ENCODE measurements at regions not wholly inside any gene's neighbourhood (a gene's known extent, or its start where the extent isn't known, plus 50 kb on each side); places are given as distances from the start of the nearest gene placed in this dataset.

- POLR2A ChIA-PET: no interaction called here
- H3K27ac Mint-ChIP-seq: no peak overlapping the region
- no peaks in the 10 kb centered on the region for H3K36me3 ChIP-seq (ENCODE audit: insufficient read depth, low read length)
- no peak overlapping the region for H3K4me3 Mint-ChIP-seq
- H3K4me1 Mint-ChIP-seq: no peaks in the 10 kb centered on the region
- no peak overlapping the region for H3K4me3 ChIP-seq (ENCODE audit: low read length)
- no peak overlapping the region for H3K27ac ChIP-seq (ENCODE audit: low read depth, low read length)
- no peaks in the 10 kb centered on the region for H3K9me3 ChIP-seq (ENCODE audit: low read length)
- H3K27me3 Mint-ChIP-seq: peaks cover 0 to 5% of the 10 kb centered on the region in 2 donors
- H3K36me3 Mint-ChIP-seq: no peaks in the 10 kb centered on the region
- no peak for DNase-seq
- H3K4me1 ChIP-seq (ENCODE audit: insufficient read depth, low read length): no peaks in the 10 kb centered on the region
- no peaks in the 10 kb centered on the region for H3K9me3 Mint-ChIP-seq
- H3K27me3 ChIP-seq (ENCODE audit: insufficient read depth, low read length, poor library complexity, severe bottlenecking): no peaks in the 10 kb centered on the region
- CTCF ChIA-PET: no interaction called here
Measured at GRCh38 chrX:106391284-106391911, 220.4 kb upstream of the RADX start.

GRCh38 chrX:106392346-106392745 is 219.4 kb upstream of the RADX start:
- Histone ChIP-seq H3K4me3 (ENCODE audit: low read length) (no peak overlapping the region), H3K27me3 (ENCODE audit: insufficient read depth, low read length, poor library complexity, severe bottlenecking) (no peaks in the 10 kb centered on the region), H3K9me3 (ENCODE audit: low read length) (no peaks in the 10 kb centered on the region), H3K36me3 (ENCODE audit: insufficient read depth, low read length) (no peaks in the 10 kb centered on the region), H3K4me1 (ENCODE audit: insufficient read depth, low read length) (no peaks in the 10 kb centered on the region), H3K27ac (ENCODE audit: low read depth, low read length) (no peak overlapping the region)
- POLR2A ChIA-PET: no interaction called here
- H3K27ac Mint-ChIP-seq: no peak overlapping the region
- no peak for DNase-seq
- no peaks in the 10 kb centered on the region for H3K4me1 Mint-ChIP-seq
- H3K9me3 Mint-ChIP-seq: no peaks in the 10 kb centered on the region
- no peak overlapping the region for H3K4me3 Mint-ChIP-seq
- H3K36me3 Mint-ChIP-seq: no peaks in the 10 kb centered on the region
- H3K27me3 Mint-ChIP-seq: peaks cover 0 to 5% of the 10 kb centered on the region in 2 donors
- CTCF ChIA-PET: no interaction called here

- Histone ChIP-seq H3K36me3 (ENCODE audit: insufficient read depth, low read length) (no peaks in the 10 kb centered on the region), H3K27me3 (ENCODE audit: insufficient read depth, low read length, poor library complexity, severe bottlenecking) (no peaks in the 10 kb centered on the region), H3K27ac (ENCODE audit: low read depth, low read length) (no peak overlapping the region), H3K4me1 (ENCODE audit: insufficient read depth, low read length) (no peaks in the 10 kb centered on the region), H3K4me3 (ENCODE audit: low read length) (no peak overlapping the region), H3K9me3 (ENCODE audit: low read length) (no peaks in the 10 kb centered on the region)
- DNase-seq: no peak
- no peaks in the 10 kb centered on the region for H3K36me3 Mint-ChIP-seq
- H3K9me3 Mint-ChIP-seq: no peaks in the 10 kb centered on the region
- POLR2A ChIA-PET: no interaction called here
- H3K27ac Mint-ChIP-seq: no peak overlapping the region
- CTCF ChIA-PET: no interaction called here
- H3K4me1 Mint-ChIP-seq: no peaks in the 10 kb centered on the region
- H3K4me3 Mint-ChIP-seq: no peak overlapping the region
- peaks cover 0 to 10% of the 10 kb centered on the region in 2 donors for H3K27me3 Mint-ChIP-seq
Measured at GRCh38 chrX:106397788-106398538, 213.8 kb upstream of the RADX start.

- H3K36me3 ChIP-seq (ENCODE audit: insufficient read depth, low read length): no peaks in the 10 kb centered on the region
- Mint-ChIP-seq H3K27ac (no peak overlapping the region), H3K4me1 (no peaks in the 10 kb centered on the region), H3K27me3 (peaks cover 0 to 5% of the 10 kb centered on the region in 2 donors), H3K36me3 (no peaks in the 10 kb centered on the region), H3K4me3 (no peak overlapping the region), H3K9me3 (no peaks in the 10 kb centered on the region)
- H3K9me3 ChIP-seq (ENCODE audit: low read length): no peaks in the 10 kb centered on the region
- no peaks in the 10 kb centered on the region for H3K4me1 ChIP-seq (ENCODE audit: insufficient read depth, low read length)
- POLR2A ChIA-PET: no interaction called here
- no peaks in the 10 kb centered on the region for H3K27me3 ChIP-seq (ENCODE audit: insufficient read depth, low read length, poor library complexity, severe bottlenecking)
- CTCF ChIA-PET: no interaction called here
- no peak for DNase-seq
- no peak overlapping the region for H3K4me3 ChIP-seq (ENCODE audit: low read length)
- H3K27ac ChIP-seq (ENCODE audit: low read depth, low read length): no peak overlapping the region
Measured at GRCh38 chrX:106401965-106402559, 209.7 kb upstream of the RADX start.

DNA sequence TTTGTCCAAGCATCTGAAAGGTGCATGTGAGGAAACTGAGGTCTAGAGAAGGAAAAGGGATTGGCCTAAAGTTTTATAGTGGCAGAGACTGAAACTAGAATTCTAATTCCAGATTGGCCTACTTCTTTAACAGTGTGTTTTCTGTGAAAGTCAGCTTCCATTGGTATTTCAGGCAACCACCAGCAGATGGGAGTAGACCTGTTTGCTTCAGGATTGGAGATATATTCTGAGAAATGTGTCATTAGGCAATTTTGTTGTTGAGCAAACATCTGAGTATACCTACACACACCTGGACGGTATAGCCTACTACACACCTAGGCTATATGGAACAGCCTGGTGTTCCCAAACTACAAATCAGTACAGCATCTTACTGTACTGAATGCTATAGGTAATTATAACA is 207.3 kb upstream of the RADX start:
- peaks cover 4 to 8% of the 10 kb centered on the region in 2 donors for H3K27me3 Mint-ChIP-seq
- CTCF ChIA-PET: no interaction called here

GRCh38 chrX:106415276-106415895 is 196.4 kb upstream of the RADX start:
- H3K4me3 ChIP-seq (ENCODE audit: low read length): no peak overlapping the region
- Mint-ChIP-seq H3K4me3 (no peak overlapping the region), H3K9me3 (no peaks in the 10 kb centered on the region), H3K4me1 (no peaks in the 10 kb centered on the region), H3K27ac (no peak overlapping the region), H3K36me3 (no peaks in the 10 kb centered on the region), H3K27me3 (peaks cover under 1 to 3% of the 10 kb centered on the region in 2 donors)
- H3K27ac ChIP-seq (ENCODE audit: low read depth, low read length): no peak overlapping the region
- H3K36me3 ChIP-seq (ENCODE audit: insufficient read depth, low read length): no peaks in the 10 kb centered on the region
- no peaks in the 10 kb centered on the region for H3K4me1 ChIP-seq (ENCODE audit: insufficient read depth, low read length)
- DNase-seq: peak in 1 of 5 donors; percentile 0
- H3K9me3 ChIP-seq (ENCODE audit: low read length): no peaks in the 10 kb centered on the region
- POLR2A ChIA-PET: no interaction called here
- CTCF ChIA-PET: interaction anchor here (1.3 kb wide), 1 partner anchor 15 kb away, joined by 4 read pairs; no protein-coding TSS in a partner anchor
- H3K27me3 ChIP-seq (ENCODE audit: insufficient read depth, low read length, poor library complexity, severe bottlenecking): no peaks in the 10 kb centered on the region

More for the DNA sequence above, 207.3 kb upstream of the RADX start:
- Mint-ChIP-seq H3K36me3 (no peaks in the 10 kb centered on the region), H3K27ac (no peak overlapping the region), H3K4me1 (no peaks in the 10 kb centered on the region), H3K9me3 (no peaks in the 10 kb centered on the region), H3K4me3 (no peak overlapping the region)
- Histone ChIP-seq H3K9me3 (ENCODE audit: low read length) (no peaks in the 10 kb centered on the region), H3K36me3 (ENCODE audit: insufficient read depth, low read length) (no peaks in the 10 kb centered on the region), H3K27ac (ENCODE audit: low read depth, low read length) (no peak overlapping the region), H3K4me1 (ENCODE audit: insufficient read depth, low read length) (no peaks in the 10 kb centered on the region), H3K27me3 (ENCODE audit: insufficient read depth, low read length, poor library complexity, severe bottlenecking) (no peaks in the 10 kb centered on the region), H3K4me3 (ENCODE audit: low read length) (no peak overlapping the region)
- POLR2A ChIA-PET: no interaction called here
- no peak for DNase-seq

GRCh38 chrX:106436691-106437090 is 175.1 kb upstream of the RADX start:
- POLR2A ChIA-PET: no interaction called here
- Histone ChIP-seq H3K27me3 (ENCODE audit: insufficient read depth, low read length, poor library complexity, severe bottlenecking) (no peaks in the 10 kb centered on the region), H3K36me3 (ENCODE audit: insufficient read depth, low read length) (no peaks in the 10 kb centered on the region), H3K9me3 (ENCODE audit: low read length) (no peaks in the 10 kb centered on the region), H3K4me3 (ENCODE audit: low read length) (no peak overlapping the region), H3K27ac (ENCODE audit: low read depth, low read length) (no peak overlapping the region), H3K4me1 (ENCODE audit: insufficient read depth, low read length) (no peaks in the 10 kb centered on the region)
- Mint-ChIP-seq H3K36me3 (no peaks in the 10 kb centered on the region), H3K9me3 (no peaks in the 10 kb centered on the region), H3K4me1 (no peaks in the 10 kb centered on the region), H3K27ac (no peak overlapping the region), H3K27me3 (peaks cover 5 to 6% of the 10 kb centered on the region in 2 donors), H3K4me3 (no peak overlapping the region)
- DNase-seq: no peak
- CTCF ChIA-PET: no interaction called here

GRCh38 chrX:106437407-106437806 is 174.4 kb upstream of the RADX start:
- Mint-ChIP-seq H3K27me3 (peaks cover 5 to 6% of the 10 kb centered on the region in 2 donors), H3K36me3 (no peaks in the 10 kb centered on the region), H3K27ac (no peak overlapping the region), H3K9me3 (no peaks in the 10 kb centered on the region), H3K4me3 (no peak overlapping the region), H3K4me1 (no peaks in the 10 kb centered on the region)
- DNase-seq: no peak
- H3K27ac ChIP-seq (ENCODE audit: low read depth, low read length): no peak overlapping the region
- POLR2A ChIA-PET: no interaction called here
- no peak overlapping the region for H3K4me3 ChIP-seq (ENCODE audit: low read length)
- no peaks in the 10 kb centered on the region for H3K36me3 ChIP-seq (ENCODE audit: insufficient read depth, low read length)
- CTCF ChIA-PET: no interaction called here
- H3K27me3 ChIP-seq (ENCODE audit: insufficient read depth, low read length, poor library complexity, severe bottlenecking): no peaks in the 10 kb centered on the region
- H3K4me1 ChIP-seq (ENCODE audit: insufficient read depth, low read length): no peaks in the 10 kb centered on the region
- H3K9me3 ChIP-seq (ENCODE audit: low read length): no peaks in the 10 kb centered on the region

Data from CD8-positive, alpha-beta memory T cell (primary cell).